ENCODE measurements at regions not wholly inside any gene's neighbourhood (a gene's known extent, or its start where the extent isn't known, plus 50 kb on each side); places are given as distances from the start of the nearest gene placed in this dataset.

DNA sequence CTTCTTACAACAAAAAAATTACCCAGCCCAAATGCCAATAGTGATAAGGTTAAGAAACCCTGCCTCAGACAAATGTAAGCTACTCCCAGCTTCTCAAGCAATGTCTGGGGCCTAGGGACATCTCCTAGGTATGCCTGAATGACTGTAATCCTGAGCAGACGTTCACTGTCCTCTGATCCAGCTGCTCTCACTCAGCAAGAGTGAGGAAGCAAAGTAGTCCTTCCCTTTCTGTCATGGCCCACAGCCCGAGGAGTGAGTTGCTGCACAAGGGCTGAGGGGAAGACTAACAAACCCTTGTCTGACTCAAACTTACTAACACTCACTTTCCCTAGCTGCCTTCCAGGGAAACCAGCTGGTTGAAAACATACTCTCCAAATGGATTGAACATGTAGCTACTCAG is 124.9 kb upstream of the TNFSF4 start:
- no peak for TF ChIP-seq RAD21 (IDR thresholded peaks at IDR 0.05; ENCODE audit: low read depth)
- TF ChIP-seq TAF1 (IDR thresholded peaks at IDR 0.05; ENCODE audit: low read depth) = no peak
- TF ChIP-seq YY1 (IDR thresholded peaks at IDR 0.05; ENCODE audit: low read depth) = no peak
- no peak for TF ChIP-seq FOXM1 (IDR thresholded peaks at IDR 0.05; ENCODE audit: borderline replicate concordance, low read depth)
- TF ChIP-seq, protein P1, sequence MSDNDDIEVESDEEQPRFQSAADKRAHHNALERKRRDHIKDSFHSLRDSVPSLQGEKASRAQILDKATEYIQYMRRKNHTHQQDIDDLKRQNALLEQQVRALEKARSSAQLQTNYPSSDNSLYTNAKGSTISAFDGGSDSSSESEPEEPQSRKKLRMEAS (IDR thresholded peaks at IDR 0.05) = no peak
- no peak for TF ChIP-seq ZBTB7A (IDR thresholded peaks at IDR 0.05; ENCODE audit: low read depth)
- TF ChIP-seq TCF12 (IDR thresholded peaks at IDR 0.05; ENCODE audit: low read depth) = no peak
- TF ChIP-seq, protein P2, sequence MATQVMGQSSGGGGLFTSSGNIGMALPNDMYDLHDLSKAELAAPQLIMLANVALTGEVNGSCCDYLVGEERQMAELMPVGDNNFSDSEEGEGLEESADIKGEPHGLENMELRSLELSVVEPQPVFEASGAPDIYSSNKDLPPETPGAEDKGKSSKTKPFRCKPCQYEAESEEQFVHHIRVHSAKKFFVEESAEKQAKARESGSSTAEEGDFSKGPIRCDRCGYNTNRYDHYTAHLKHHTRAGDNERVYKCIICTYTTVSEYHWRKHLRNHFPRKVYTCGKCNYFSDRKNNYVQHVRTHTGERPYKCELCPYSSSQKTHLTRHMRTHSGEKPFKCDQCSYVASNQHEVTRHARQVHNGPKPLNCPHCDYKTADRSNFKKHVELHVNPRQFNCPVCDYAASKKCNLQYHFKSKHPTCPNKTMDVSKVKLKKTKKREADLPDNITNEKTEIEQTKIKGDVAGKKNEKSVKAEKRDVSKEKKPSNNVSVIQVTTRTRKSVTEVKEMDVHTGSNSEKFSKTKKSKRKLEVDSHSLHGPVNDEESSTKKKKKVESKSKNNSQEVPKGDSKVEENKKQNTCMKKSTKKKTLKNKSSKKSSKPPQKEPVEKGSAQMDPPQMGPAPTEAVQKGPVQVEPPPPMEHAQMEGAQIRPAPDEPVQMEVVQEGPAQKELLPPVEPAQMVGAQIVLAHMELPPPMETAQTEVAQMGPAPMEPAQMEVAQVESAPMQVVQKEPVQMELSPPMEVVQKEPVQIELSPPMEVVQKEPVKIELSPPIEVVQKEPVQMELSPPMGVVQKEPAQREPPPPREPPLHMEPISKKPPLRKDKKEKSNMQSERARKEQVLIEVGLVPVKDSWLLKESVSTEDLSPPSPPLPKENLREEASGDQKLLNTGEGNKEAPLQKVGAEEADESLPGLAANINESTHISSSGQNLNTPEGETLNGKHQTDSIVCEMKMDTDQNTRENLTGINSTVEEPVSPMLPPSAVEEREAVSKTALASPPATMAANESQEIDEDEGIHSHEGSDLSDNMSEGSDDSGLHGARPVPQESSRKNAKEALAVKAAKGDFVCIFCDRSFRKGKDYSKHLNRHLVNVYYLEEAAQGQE (IDR thresholded peaks at IDR 0.05; ENCODE audit: low read depth) = no peak
- TF ChIP-seq EGR1 (IDR thresholded peaks at IDR 0.05) = no peak
- no peak for TF ChIP-seq EP300 (IDR thresholded peaks at IDR 0.05; ENCODE audit: borderline replicate concordance)
- TF ChIP-seq CEBPB (IDR thresholded peaks at IDR 0.05) = no peak
- TF ChIP-seq, protein P3, sequence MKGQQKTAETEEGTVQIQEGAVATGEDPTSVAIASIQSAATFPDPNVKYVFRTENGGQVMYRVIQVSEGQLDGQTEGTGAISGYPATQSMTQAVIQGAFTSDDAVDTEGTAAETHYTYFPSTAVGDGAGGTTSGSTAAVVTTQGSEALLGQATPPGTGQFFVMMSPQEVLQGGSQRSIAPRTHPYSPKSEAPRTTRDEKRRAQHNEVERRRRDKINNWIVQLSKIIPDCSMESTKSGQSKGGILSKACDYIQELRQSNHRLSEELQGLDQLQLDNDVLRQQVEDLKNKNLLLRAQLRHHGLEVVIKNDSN (IDR thresholded peaks at IDR 0.05) = no peak
- no peak for TF ChIP-seq NFIC (IDR thresholded peaks at IDR 0.05)
- TF ChIP-seq CREB1 (IDR thresholded peaks at IDR 0.05; ENCODE audit: low read depth) = no peak

DNA sequence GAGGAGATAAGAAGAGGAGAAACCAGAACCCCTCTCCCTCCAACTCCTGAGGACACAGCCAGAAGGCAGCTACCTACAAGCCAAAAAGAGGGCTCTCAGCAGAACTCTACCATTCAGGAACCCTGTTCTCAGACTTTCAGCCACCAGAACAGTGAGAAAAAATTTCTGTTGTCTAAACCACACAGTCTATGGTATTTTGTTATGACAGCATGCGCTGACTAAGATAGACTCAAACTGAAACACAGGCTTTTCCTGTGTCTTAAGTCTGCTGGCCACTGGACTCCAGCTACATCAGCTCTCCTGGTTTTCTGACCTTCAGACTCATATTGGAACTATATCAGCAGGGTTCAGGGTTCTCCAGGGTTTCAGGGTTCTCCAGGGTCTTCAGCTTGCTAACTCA is 126.5 kb upstream of the TNFSF4 start:
- no peak for TF ChIP-seq CEBPB (IDR thresholded peaks at IDR 0.05)
- TF ChIP-seq TCF12 (IDR thresholded peaks at IDR 0.05; ENCODE audit: low read depth) = no peak
- TF ChIP-seq, protein P1 (IDR thresholded peaks at IDR 0.05) = no peak
- TF ChIP-seq, protein P3 (IDR thresholded peaks at IDR 0.05) = no peak
- TF ChIP-seq YY1 (IDR thresholded peaks at IDR 0.05; ENCODE audit: low read depth) = no peak
- no peak for TF ChIP-seq RAD21 (IDR thresholded peaks at IDR 0.05; ENCODE audit: low read depth)
- TF ChIP-seq EP300 (IDR thresholded peaks at IDR 0.05; ENCODE audit: borderline replicate concordance) = no peak
- TF ChIP-seq ZBTB7A (IDR thresholded peaks at IDR 0.05; ENCODE audit: low read depth) = no peak
- no peak for TF ChIP-seq TAF1 (IDR thresholded peaks at IDR 0.05; ENCODE audit: low read depth)

DNA sequence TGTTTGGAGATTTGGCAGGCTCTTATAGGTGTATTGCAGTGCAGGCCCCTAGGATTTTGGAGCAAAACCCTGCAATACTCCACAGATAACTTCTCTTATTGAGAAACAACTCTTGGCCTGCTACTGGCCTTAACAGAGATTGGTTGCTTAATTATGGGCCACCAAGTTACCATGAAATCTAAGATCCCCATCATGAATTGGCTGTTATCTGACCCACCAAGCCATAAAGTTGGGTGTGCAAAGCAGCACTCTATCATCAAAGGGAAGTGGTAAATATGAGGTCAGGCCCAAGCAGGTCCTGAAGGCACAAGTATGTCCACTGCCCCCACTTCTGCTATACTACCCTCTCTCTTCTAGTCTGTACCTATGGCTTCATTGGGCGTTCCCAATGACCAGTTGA is 130.0 kb upstream of the TNFSF4 start:
- TF ChIP-seq RAD21 (IDR thresholded peaks at IDR 0.05; ENCODE audit: low read depth) (no peak), CEBPB (IDR thresholded peaks at IDR 0.05) (no peak), TCF12 (IDR thresholded peaks at IDR 0.05; ENCODE audit: low read depth) (no peak), NFIC (IDR thresholded peaks at IDR 0.05) (no peak), EP300 (IDR thresholded peaks at IDR 0.05; ENCODE audit: borderline replicate concordance) (no peak), ZBTB7A (IDR thresholded peaks at IDR 0.05; ENCODE audit: low read depth) (no peak), EGR1 (IDR thresholded peaks at IDR 0.05) (no peak), FOXM1 (IDR thresholded peaks at IDR 0.05; ENCODE audit: borderline replicate concordance, low read depth) (no peak)
- TF ChIP-seq, protein P2 (IDR thresholded peaks at IDR 0.05; ENCODE audit: low read depth) = no peak

DNA sequence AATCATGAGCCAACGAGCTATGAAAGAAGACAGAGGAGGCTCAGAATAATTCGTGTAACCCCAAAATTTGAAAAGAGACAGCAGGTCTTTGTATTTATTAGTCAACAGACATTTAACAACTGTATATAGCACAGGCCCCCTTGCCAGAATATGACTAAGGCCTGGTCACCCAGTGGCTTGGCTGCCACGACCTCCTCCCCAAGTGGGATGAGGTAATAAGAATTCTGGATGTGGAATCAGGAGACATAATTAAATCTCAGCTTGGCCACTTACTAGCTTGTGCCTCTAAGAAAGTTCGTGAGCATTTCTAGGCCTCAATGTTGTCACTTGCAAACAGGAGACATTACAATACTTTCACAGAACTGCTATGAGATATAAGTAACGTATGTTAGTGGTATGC is 134.2 kb upstream of the TNFSF4 start:
- TF ChIP-seq, protein P2 (IDR thresholded peaks at IDR 0.05; ENCODE audit: low read depth) = no peak
- TF ChIP-seq CREB1 (IDR thresholded peaks at IDR 0.05; ENCODE audit: low read depth) (no peak), RAD21 (IDR thresholded peaks at IDR 0.05; ENCODE audit: low read depth) (no peak), TAF1 (IDR thresholded peaks at IDR 0.05; ENCODE audit: low read depth) (no peak), FOXM1 (IDR thresholded peaks at IDR 0.05; ENCODE audit: borderline replicate concordance, low read depth) (no peak), ZBTB7A (IDR thresholded peaks at IDR 0.05; ENCODE audit: low read depth) (no peak), TCF12 (IDR thresholded peaks at IDR 0.05; ENCODE audit: low read depth) (no peak), NFIC (IDR thresholded peaks at IDR 0.05) (no peak), EP300 (IDR thresholded peaks at IDR 0.05; ENCODE audit: borderline replicate concordance) (no peak), YY1 (IDR thresholded peaks at IDR 0.05; ENCODE audit: low read depth) (no peak), TEAD4 (IDR thresholded peaks at IDR 0.05) (no peak), EGR1 (IDR thresholded peaks at IDR 0.05) (no peak), CEBPB (IDR thresholded peaks at IDR 0.05) (no peak)
- TF ChIP-seq, protein P1 (IDR thresholded peaks at IDR 0.05) = no peak
- TF ChIP-seq, protein P3 (IDR thresholded peaks at IDR 0.05) = no peak

Data from Ishikawa (cell line).